Activated naive CD4-positive, alpha-beta T cell treated with anti-CD3 and anti-CD28 coated beads, Interleukin-2, amount 50 U/mL, for 16 hours (primary cell): ENCODE measurements at regions not wholly inside any gene's neighbourhood (a gene's known extent, or its start where the extent isn't known, plus 50 kb on each side); places are given as distances from the start of the nearest gene placed in this dataset.

ENCODE experiments used
- DNase-seq: peaks from one replicate; pipeline ENCODE4 v3.0.0-alpha.2; 2020

DNA sequence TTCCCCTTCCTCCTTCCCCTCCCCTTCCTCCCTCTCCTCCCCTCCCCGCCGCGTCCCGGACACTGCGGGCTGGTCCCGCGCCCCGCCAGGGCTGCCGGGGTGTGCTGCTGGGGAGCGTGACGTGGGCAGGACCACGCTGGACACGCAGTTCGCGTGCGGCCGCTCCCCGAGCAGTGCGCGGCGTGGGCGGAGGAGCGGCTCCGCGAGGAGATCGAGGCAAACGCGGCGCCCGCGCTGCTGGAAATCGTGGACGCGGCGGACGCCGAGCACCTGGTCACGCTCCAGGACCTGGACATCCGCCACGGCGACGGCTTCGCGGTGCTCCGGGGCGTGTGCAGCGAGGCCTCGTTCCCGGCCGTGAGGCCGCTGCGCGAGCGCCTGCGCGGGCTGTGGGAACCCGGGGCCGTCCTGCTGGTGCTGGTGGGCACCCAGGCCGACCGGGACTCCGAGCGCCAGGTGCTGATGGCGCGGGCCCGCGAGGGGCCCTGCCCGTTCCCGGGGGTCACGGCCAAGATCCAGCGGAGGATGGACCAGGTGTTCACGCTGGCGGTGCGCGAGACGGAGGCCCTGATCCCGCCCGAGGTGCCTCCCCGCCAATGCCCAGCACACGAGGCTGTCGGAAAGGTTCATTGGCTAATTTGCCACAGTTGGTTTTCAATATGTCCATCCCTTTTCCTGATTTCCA is 84.3 kb downstream of the TNFAIP2 start:
- no peak for DNase-seq

DNA sequence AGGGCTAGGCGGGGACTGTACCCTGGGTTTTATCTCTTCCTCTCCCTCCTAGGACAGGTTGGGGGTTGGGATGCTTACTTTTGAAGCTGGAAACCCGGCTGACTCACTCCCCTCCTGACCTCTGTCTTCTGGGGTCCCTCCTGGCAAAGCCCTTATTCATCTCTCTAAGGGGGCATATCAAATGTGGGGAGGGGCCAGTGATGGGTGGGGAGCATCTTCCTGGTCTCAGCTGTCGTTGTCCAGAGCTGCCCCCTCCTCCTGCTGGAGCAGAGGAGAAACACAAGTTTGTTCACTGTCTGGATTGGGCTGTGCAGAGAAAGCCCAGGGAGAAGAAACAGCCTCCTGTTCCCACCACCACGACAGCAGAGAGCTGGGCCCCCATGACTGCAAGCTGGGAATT is 85.8 kb downstream of the TNFAIP2 start:
- no peak for DNase-seq

DNA sequence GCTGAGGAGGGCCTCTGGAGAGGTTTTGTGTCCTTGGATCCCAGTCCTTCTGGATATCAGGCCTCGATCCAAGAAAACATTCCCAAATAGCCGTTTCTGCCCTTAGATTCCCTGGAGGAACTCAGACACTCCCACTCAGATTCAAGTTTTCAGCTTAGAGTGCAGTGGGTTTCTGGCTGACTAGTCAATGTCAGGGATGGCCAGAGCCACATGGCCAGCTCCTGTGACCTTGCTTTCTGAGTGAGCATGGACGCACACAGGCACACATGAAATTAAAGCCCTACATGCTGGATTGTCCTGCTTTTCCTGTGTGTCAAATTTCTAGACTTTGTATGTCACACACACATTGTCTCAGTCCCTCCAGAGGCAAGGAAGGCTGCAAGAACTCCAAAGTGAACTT is 86.2 kb downstream of the TNFAIP2 start:
- no peak for DNase-seq

DNA sequence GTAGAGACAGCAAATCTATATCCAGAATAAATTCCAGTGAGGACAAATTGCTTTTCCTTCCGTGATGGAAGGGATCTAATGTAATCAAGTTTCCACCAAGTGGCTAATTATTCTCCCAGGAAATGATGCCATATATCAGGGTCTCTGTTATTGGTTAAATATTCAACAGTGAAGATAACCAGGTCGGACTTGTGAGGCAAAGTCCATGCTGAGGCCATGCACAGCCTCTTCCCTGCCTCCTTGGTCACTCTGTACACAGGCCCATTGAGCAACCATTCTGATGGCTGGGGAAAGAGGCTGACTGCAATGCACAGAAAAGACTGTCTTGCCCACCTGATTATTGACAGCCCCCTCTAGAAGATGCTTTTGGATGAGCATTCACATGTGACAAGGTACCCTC is 90.1 kb downstream of the TNFAIP2 start:
- DNase-seq: no peak

DNA sequence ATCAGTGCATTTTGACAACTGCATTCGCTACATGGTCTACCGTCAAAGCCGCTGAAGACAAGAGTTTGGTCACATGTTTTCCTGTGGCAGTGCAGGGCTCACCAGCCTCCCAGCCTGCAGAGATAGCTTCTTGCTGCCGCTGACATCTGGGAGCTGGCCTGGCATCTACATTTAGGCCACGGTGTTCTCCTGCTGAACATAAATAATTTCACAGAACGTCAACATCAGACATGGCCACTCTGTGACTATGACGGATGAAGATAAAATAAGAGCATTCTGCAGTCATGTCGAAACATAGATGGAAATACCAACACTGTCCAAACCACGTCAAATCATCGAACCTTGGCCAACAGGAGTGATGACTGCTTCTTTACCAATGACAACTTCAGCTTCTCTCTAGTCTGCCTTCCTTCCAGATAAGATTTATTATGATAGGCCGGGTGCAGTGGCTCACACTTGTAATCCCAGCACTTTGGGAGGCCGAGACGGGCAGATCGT is 91.2 kb downstream of the TNFAIP2 start:
- no peak for DNase-seq

DNA sequence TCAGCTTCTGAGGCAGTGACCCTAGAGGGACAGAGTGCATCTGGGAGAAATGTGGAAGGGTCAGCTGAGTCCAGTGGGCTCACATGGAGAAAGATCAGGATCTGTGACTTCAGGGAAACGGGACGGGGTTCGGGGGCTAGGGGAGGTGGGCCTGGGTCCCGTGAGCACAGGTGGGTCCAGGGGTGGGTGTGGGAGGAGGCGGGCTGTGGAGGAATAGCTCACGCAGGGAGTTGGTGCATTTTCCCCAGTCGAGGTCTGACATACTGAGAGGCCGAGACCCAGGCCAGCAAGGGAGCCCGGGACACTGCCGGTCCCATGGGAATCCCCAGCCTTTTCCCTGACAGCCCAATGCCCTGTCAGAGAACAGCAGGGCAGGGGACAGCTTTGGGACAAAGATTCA is 93.1 kb downstream of the TNFAIP2 start:
- no peak for DNase-seq

DNA sequence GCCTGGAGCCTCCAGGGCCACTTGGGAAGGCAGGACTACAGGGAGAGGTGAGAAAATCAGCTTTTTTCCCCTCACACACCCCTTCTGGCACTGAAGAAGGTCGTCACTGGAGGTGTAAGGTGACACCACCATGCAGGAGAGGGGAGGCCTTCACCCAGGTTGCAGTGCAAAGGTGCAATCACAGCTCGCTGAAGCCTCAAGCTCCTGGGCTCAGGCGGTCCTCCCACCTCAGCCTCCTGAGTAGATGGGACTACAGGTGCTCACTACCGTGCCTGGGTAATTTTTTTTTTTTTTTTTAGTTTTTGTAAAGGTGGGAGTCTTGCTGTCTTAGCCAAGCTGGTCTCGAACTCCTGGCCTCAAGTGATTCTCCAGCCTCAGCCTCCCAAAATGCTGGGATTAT is 93.6 kb downstream of the TNFAIP2 start:
- DNase-seq: no peak

DNA sequence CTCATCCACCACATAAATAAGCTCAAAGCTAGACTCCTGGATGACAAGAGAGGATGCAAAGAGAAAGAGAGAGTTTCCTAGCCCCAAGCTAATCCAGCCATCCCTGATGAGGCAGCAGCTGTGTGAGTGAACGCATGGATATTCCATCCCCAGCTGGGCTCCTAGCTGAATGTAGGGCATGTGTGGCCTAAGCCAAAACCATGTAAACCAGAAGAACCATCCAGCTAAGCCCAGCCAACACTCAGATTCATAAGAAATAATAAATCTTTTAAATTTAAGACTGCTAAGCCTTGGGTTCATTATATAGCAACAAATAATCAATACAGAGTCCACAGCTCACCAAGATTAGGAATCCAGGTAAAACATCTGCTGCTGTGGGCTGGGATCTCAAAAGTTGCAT is 94.3 kb downstream of the TNFAIP2 start:
- no peak for DNase-seq

DNA sequence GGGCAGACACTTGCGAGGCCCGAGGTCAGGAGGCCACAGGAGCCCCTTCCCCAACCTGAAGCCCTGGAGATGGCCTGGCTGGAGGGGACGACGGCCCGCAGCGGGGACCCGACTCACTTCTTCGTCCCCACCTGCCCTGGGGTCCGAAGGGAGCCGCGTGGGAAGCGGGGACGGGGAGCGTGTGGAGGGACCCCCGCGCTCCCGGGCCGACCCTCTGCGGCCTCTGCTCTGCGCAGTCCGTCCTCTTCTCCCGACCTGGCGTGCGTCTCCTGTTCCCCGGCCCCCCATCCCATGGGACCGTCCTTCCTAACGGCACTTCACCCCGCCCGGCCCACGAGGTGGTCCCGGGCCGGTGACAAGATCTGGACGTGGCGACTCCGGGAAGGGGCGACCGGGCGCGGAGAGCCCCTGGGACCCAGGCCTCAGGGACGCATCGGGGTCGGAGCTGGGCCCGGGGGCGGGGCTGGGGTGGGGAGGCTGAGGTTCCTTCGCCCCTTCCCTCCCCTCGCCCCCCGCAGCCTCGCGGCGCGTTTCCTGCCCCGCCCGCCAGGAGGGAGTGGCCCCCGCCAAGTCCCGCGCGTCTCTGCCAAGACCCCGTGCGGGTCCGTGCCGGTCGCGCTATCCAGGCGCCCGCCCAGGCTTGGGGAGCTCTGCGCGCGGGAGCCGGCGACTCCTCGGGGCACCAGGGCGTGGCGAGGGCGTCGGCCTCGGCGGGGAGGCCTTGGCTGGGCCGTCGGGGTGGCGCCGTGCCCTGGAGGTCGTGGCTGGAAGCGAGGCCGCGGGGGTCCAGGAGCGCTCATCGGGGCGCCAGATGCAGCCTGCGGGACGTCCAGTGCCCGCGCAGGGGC is 97.1 kb downstream of the TNFAIP2 start:
- DNase-seq: no peak

DNA sequence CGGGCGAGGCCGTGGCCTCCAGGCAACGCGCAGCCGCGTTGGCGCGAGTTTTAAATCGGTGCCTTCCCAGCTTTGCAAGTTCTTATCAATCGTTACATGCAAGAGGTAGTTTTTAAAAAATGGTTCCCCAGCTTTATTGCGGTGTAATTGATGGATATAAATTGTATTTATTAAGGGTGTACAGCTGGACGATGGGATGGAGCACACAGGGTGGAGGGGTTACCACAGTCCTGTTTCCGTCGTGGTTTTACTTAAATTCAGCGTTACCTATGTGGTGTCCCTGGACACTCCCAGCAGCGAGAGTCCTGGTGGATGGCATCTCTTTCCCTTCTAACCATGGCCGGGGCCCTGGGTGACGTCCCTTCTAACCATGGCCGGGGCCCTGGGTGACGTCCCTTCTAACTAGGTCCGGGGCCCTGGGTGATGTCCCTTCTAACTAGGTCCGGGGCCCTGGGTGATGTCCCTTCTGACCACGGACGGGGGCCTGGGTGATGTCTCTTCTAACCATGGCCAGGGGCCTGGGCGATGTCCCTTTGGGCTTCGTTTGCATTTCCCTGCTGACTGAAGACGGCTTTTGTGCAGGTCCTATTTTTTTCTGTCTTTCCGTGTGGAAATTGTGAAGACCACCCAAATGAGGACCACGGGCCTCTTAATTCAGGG is 97.9 kb downstream of the TNFAIP2 start:
- no peak for DNase-seq

DNA sequence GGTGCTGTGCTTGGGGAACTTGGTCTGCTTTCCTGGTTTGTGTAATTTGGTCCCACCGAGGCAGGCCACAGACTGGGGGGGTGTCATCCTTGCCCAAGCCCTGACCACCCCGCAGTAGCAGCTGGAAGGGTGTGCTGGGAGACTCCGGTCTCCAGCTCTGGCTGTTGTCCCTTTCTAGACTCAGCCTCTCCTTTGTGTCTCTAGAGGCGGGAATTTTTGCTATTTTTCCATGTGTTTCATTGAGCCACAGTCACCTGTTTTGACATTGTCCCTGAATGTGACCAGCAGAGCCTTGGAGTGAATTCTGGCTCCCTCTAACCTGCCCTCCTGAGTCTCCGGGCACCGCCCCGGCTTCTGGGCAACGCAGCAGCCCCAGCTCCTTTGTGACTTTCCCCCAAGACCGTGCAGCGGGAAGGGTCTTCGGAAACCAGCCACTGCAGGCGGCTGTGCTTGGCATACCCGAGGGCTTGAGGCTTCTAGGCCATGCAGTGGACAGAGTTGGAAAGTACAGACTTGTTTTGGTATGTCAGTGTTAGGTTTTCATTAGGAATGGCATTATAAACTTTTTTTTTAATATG is 98.6 kb downstream of the TNFAIP2 start:
- no peak for DNase-seq

DNA sequence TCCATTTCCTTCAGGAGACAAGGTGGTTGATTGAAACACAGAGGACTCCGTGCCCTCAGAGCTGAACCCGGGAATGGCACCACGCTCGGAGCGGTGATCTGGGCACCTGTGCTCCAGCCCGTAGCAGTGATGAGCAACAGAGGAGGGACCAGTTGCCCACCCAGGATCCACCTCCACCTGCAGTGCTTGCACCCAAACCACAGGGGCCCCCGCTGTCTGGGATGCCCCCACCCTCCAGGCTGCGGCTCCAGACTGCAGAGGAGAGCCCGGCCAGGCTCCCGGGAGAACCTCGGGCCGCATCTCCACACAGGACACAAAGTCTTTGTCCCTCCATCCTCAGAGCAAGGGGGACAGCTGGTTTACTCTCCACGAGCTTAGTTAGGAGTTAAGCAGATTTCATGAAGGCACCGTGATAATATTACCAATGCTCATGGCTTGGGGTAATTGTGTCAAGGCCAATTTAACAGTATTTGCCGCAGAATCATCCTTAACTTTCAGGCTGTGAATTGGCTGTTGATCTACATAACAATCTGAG is 100.6 kb downstream of the TNFAIP2 start:
- no peak for DNase-seq

DNA sequence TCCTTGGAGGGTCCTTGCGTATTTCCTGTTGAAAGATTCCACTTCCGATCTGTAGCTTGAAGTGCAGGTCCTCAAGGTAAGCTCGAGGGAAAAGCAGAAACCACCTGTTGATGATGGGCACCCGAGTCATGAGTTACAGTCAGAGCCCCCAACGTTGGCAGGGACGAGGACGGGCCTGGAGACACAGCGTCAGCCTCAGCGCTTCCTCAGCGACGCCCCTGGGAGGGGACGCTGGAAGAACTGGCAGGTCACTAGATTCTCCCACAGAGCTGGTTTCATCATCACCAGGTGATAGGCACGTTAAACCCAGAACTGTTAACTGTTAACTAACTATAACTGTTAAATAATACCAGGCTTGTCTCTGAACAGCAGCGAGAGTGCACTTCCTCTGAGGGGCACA is 101.8 kb downstream of the TNFAIP2 start:
- no peak for DNase-seq

DNA sequence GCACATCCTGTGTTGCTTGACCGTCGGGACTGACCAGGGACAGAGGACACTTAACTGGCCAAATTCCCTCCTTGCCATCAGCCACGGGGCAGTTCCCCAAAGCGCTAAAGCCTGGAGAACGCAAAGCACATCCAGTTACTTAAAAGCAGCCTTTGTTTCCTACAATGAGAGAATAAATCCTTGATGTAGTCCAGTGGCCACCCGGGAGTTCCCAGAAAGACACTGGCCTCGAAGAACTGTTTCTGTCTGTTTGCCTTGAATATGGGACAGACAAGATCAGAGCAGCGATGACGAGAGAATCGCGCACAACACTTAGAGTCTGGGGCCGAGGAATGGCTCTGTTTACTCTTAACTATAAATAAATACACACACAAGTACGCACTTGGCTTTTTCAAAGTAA is 102.2 kb downstream of the TNFAIP2 start:
- no peak for DNase-seq

DNA sequence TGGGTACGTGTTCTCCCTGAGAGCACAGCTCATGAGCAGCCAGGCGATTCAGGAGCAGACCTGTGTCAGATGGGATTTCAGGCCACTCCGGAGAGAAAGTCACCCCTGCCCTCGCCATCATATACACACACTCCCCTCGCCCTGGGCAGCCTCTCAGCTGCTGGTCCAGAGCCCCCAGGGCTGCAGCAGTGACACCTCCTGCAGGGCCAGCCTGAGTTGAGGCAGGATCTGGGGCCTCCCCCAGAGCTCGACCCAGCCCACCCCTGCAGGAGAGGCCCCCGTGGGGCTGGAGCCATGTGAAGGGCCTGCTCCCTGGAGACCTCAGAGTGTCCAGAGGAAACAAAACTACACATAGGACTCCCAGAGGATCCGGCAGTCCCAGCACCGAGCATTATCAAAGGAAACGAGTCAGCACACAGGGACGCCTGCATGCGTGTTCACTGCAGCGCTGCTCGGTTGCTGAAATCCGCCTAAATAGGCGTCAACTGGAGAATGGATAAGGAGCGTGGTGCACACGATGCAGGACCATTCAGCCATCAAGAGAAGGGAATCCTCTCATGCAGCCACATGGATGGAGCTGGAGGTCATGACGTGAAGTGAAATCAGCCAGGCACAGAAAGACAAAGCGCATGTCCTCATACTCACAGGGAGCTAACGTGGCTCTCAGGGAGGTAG is 104.0 kb downstream of the TNFAIP2 start:
- DNase-seq: no peak

DNA sequence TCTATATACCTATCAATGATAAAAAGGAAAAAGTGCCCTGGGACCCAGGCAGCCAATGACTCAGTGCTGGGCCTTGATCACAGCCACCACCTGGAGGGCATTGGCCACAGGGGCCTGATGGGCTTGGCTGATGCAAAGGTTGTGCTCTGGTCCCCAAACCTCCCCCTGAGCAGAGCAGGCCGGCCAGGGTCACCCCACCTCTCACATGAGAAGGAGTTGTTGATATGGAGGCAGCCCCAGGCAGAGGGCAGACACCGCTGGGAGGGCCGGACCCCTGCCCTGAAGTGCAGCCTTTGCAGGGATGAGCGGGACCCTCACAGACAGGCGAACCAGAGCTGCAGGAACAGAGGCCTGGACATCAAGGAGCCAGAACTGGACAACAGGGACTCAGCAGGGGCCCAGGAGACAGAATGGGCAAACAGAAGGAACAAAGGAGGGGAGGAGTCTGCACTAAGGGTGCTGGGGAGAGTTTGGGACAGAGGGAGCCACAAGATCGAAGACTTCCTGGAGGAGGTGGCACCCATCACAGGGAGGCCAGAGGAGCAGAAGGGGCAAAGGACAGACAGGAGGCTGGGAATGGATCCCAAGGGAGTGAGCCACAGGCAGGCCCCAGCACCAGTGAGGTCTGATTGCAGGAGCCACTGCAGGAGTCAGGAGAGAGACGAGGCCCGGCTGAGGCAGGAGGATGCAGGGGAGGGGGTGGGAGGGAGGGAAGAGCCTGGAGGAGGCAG is 105.0 kb downstream of the TNFAIP2 start:
- no peak for DNase-seq

DNA sequence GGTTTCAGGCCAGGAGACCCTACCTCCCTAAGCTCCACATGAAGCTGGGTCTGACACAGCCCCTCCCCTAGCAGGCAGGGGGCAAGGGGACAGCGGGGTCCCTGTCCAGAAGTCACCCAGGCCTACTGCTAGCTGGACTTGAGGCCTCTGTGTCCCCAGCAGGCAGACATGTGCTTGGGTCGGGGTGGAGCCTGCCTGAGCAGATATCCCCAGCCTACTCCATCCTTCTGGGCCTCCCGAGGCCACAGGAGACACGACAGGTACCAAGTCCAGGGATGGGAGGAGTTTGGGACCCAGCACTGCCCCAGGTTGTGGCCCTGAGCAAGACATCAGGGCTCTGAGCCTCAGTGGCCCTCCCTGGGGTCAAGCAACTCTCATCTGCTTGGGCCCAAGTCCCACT is 105.2 kb upstream of the EIF5 start:
- no peak for DNase-seq

DNA sequence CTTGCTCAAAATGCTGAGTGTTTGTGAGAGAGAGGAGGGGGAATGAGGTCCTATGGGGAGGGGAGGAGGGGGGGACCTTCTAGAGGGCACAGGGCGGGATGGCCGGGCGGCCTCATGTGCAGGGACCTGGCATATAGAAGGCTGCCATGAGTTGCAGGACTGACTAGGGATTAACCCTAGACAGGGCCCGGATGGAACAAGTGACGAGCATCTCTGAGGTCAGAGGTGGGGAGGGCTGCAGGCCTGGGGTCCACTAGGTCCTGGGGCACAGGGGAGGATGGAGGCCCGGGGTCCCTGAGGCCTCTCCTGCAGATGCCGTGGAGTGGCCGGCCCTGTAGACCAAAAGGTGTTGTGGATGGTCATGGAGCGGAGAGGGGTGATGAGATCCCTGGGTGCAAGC is 104.0 kb upstream of the EIF5 start:
- DNase-seq: no peak

DNA sequence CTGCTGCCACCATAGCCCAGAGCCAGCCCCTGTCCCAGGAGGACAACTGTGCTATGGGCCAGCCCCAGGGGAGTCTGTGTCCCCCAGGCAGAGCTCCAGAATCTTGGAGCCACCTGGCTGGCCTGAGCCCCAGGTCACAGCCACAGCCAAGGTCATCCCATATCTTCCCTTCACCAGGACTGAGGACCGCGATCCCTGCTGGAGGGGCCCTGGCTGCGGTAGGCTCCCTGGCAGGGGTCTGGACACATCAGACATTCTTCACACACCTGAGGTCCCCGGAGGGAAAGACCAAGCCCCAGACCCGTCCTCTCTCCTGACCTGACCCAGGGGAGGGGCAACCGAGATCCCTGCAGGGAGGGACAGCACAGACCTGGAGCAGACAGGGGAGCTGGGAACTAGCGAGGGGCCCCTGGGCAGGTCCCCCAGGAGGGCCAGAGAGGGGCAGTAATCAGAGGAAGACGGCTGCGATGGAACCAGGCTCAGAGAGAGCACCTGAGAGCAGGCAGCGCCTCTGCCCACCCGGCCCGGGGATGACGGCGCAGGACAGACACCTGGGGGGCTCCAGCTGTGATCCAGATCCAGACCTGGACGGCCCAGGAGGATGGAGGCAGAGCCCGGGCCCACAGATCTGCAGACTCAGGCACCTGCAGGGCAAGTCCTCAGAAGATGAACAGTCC is 103.2 kb upstream of the EIF5 start:
- no peak for DNase-seq

DNA sequence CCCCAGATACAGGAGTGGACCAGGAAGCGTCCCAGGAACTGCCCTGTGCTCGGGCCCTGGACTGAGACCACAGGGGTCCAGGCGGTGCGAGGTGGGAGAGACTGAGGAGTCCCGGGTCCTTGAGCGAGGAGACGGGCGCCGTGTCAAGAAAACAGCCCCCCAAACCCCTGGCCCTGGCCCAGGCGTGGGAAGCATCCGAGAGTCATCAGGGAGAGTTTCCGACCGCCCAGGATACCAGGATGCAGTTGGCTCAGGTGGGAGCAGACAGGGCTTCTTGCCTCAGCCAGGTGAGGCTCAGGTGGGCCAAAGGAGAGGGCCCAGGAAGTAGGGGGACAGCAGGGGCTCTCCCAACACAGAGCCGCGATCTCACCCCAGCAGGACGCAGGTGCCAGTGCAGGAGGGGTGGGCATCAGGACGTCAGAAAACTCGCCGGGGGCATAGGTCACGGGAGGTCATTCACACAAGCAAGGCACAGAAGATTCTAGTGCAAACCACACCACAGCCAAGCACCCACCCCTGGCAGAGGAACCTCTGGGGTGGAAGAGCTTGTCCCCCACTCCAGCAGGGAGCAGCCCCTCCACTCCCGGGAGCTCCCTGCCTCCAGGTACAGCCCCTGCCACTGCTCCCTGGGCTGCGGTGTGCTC is 102.5 kb upstream of the EIF5 start:
- DNase-seq: no peak
